Activated CD8-positive, alpha-beta T cell treated with anti-CD3 and anti-CD28 coated beads for 36 hours (primary cell): ENCODE measurements at regions not wholly inside any gene's neighbourhood (a gene's known extent, or its start where the extent isn't known, plus 50 kb on each side); places are given as distances from the start of the nearest gene placed in this dataset.

Source experiments
- ATAC-seq: fragments of 200-7000 bp; cut with Tn5 transposase; one replicate; pipeline ENCODE4 v1.10.0; 2021; ENCODE audit warnings: mild to moderate bottlenecking, moderate library complexity
- CTCF ChIA-PET: fragments of 350-600 bp; sonication (Branson Sonifier 250); formaldehyde crosslinking; loops from one replicate; lab custom pipeline; 2021; ENCODE audit warnings: antibody characterized with exemption; lab: Charles Lee
- POLR2A ChIA-PET: fragments of 350-600 bp; sonication (Branson Sonifier 250); formaldehyde crosslinking; loops from one replicate; lab custom pipeline; 2021; ENCODE audit warnings: antibody characterized with exemption; lab: Charles Lee
- DNase-seq: peaks from one replicate; pipeline ENCODE4 v3.0.0-alpha.2; 2020
- H3K27ac Mint-ChIP-seq: one replicate; pipeline ENCODE4 v1.8.0; 2021; ENCODE audit warnings: mild to moderate bottlenecking, mixed read lengths
- H3K27me3 Mint-ChIP-seq: one replicate; pipeline ENCODE4 v1.8.0; 2021; ENCODE audit warnings: mixed read lengths
- H3K36me3 Mint-ChIP-seq: one replicate; pipeline ENCODE4 v1.8.0; 2021; ENCODE audit warnings: low read depth, mixed read lengths
- H3K4me1 Mint-ChIP-seq: one replicate; pipeline ENCODE4 v1.8.0; 2021; ENCODE audit warnings: low read depth, mixed read lengths
- H3K4me3 Mint-ChIP-seq: one replicate; pipeline ENCODE4 v1.8.0; 2021; ENCODE audit warnings: mild to moderate bottlenecking, moderate library complexity, mixed read lengths
- H3K9me3 Mint-ChIP-seq: one replicate; pipeline ENCODE4 v1.8.0; 2021; ENCODE audit warnings: mixed read lengths
- CTCF ChIP-seq: fragments of 200-600 bp; IDR thresholded peaks from one replicate; pipeline ENCODE4 v1.8.0; 2022; ENCODE audit warnings: antibody characterized with exemption, mild to moderate bottlenecking
- intact Hi-C: fragments of 100-400 bp; cut with micrococcal nuclease; formaldehyde crosslinking; loops from one replicate; pipeline ENCODE4 v1.10.0; 2022

DNA sequence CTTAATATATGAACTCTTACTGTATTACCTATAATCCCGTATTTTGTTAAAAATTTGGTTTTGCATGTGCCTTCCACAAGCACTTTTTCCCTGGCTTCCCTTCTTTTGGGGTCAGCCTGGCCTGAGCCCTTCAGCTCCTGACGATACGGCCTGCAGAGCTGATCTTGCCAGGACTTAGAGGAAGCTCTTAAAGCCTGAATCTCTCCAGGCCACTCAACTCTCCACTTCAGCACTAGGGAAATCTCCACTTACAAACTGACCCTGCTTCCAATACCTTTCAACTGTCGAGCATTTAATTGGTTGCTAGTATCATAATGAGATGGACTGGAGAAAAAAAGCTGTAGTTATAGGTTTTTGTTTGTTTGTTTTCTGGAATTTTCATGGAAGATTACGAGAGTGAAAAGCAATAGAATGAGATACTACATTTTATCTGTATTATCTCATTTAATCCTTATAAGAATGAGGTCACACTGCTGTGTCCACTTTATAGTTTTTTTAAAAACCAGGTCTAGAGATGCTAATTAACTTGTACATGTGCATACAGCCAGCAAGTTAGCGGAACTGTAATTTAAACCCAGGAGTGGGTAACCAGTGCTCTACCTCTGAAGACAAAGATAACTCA is 54.8 kb downstream of the ZBTB38 start:
- peaks cover 16% of the 10 kb centered on the region for H3K36me3 Mint-ChIP-seq
- no peaks in the 10 kb centered on the region for H3K27me3 Mint-ChIP-seq
- H3K4me3 Mint-ChIP-seq = no peak overlapping the region
- H3K4me1 Mint-ChIP-seq = peaks cover 32% of the 10 kb centered on the region
- no peak for ATAC-seq
- CTCF ChIA-PET = interaction anchor here (0.7 to 2.4 kb wide), 9 partner anchors 13 to 121 kb away, joined by 3 to 15 read pairs (median 4); no protein-coding TSS in a partner anchor
- no peak for TF ChIP-seq CTCF
- no peak for DNase-seq
- POLR2A ChIA-PET = interaction anchor here (0.7 to 1.1 kb wide), 2 partner anchors 11 to 178 kb away, joined by 4 read pairs; no protein-coding TSS in a partner anchor
- no peak overlapping the region for H3K27ac Mint-ChIP-seq
- intact Hi-C loops = no loop called here
- H3K9me3 Mint-ChIP-seq = no peaks in the 10 kb centered on the region

- Mint-ChIP-seq H3K27me3 (no peaks in the 10 kb centered on the region), H3K36me3 (peaks cover 1% of the 10 kb centered on the region), H3K4me1 (peaks cover 19% of the 10 kb centered on the region), H3K4me3 (no peak overlapping the region), H3K9me3 (no peaks in the 10 kb centered on the region), H3K27ac (peak overlapping the region; percentile 38)
- ChIA-PET POLR2A (interaction anchor here (1.0 to 2.3 kb wide), 5 partner anchors 9 to 114 kb away, joined by 3 to 8 read pairs (median 3); no protein-coding TSS in a partner anchor), CTCF (interaction anchor here (0.9 to 2.7 kb wide), 12 partner anchors 9 to 119 kb away, joined by 3 to 15 read pairs (median 4); no protein-coding TSS in a partner anchor)
- ATAC-seq (peak; percentile 30), DNase-seq (no peak)
- intact Hi-C loops = no loop called here
- no peak for TF ChIP-seq CTCF
These were observed 57.4 kb downstream of the ZBTB38 start for GRCh38 chr3:141425523-141426233.

GRCh38 chr3:141426404-141427034 is 58.2 kb downstream of the ZBTB38 start:
- no peak for ATAC-seq
- H3K27me3 Mint-ChIP-seq = no peaks in the 10 kb centered on the region
- no peak overlapping the region for H3K4me3 Mint-ChIP-seq
- POLR2A ChIA-PET = interaction anchor here (1.0 to 2.3 kb wide), 4 partner anchors 8 to 115 kb away, joined by 3 to 8 read pairs (median 5); no protein-coding TSS in a partner anchor
- peaks cover 18% of the 10 kb centered on the region for H3K4me1 Mint-ChIP-seq
- intact Hi-C loops = no loop called here
- DNase-seq = no peak
- CTCF ChIA-PET = interaction anchor here (1.2 to 2.7 kb wide), 10 partner anchors 9 to 115 kb away, joined by 3 to 11 read pairs (median 4); no protein-coding TSS in a partner anchor
- no peak overlapping the region for H3K27ac Mint-ChIP-seq
- no peaks in the 10 kb centered on the region for H3K9me3 Mint-ChIP-seq
- TF ChIP-seq CTCF = no peak
- no peaks in the 10 kb centered on the region for H3K36me3 Mint-ChIP-seq

DNA sequence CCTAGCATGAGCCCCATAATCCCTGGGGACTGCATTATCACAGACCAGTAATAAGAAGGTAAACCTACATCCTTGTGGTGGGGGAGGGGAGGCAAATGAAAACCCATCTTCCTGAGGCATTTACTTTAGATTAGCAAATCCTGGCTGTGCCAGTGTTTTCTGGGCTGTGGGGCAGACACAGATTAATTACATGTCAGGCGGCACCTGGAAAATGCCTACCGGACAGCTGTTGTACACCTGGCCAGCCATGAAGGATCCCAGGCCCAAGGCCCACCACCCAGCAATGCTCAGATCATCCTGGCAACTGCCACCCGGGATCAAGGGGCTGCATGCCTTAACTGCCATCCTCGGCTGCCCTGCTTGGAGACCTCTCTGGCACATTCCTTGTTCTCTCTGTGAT is 59.1 kb upstream of the RASA2 start:
- Mint-ChIP-seq H3K36me3 (no peaks in the 10 kb centered on the region), H3K4me1 (peaks cover 22% of the 10 kb centered on the region), H3K9me3 (no peaks in the 10 kb centered on the region), H3K27ac (no peak overlapping the region), H3K4me3 (no peak overlapping the region), H3K27me3 (no peaks in the 10 kb centered on the region)
- CTCF ChIA-PET = interaction anchor here (1.2 to 2.7 kb wide), 3 partner anchors 14 to 116 kb away, joined by 4 to 8 read pairs (median 5); no protein-coding TSS in a partner anchor
- DNase-seq = no peak
- intact Hi-C loops = no loop called here
- TF ChIP-seq CTCF = no peak
- ATAC-seq = no peak
- POLR2A ChIA-PET = interaction anchor here (1.3 kb wide), 1 partner anchor 9 kb away, joined by 5 read pairs; no protein-coding TSS in a partner anchor
